Activated T-cell treated with anti-CD3 and anti-CD28 coated beads, Interleukin-2, amount 50 U/mL, for 48 hours (primary cell): ENCODE measurements at regions not wholly inside any gene's neighbourhood (a gene's known extent, or its start where the extent isn't known, plus 50 kb on each side); places are given as distances from the start of the nearest gene placed in this dataset.

Experiments
- DNase-seq, 2 experiments: peaks; one replicate each; pipeline ENCODE4 v3.0.0-alpha.2; 2020

GRCh38 chr20:62545901-62546525 lies 70.2 kb upstream of the GATA5 start:
- DNase-seq = no peak

GRCh38 chr20:62546606-62547005 lies 70.8 kb upstream of the GATA5 start:
- DNase-seq = no peak

- no peak for DNase-seq
These were observed 71.6 kb upstream of the GATA5 start for GRCh38 chr20:62547364-62547763.

GRCh38 chr20:62548471-62548870 lies 72.7 kb upstream of the GATA5 start:
- DNase-seq = no peak

- DNase-seq = no peak
These were observed 73.2 kb upstream of the GATA5 start for GRCh38 chr20:62549029-62549428.

- DNase-seq = no peak
These were observed 73.8 kb upstream of the GATA5 start for GRCh38 chr20:62549499-62550086.

- DNase-seq = no peak
These were observed 74.4 kb upstream of the GATA5 start for GRCh38 chr20:62550087-62550632.

- peak in 1 of 2 experiments; percentile 28 for DNase-seq
These were observed 75.9 kb upstream of the GATA5 start for GRCh38 chr20:62551407-62552323.

- DNase-seq = no peak
These were observed 76.8 kb upstream of the GATA5 start for GRCh38 chr20:62552613-62553012.

- no peak for DNase-seq
These were observed 77.5 kb upstream of the GATA5 start for GRCh38 chr20:62553136-62553837.

GRCh38 chr20:62553838-62554161 lies 78.0 kb upstream of the GATA5 start:
- no peak for DNase-seq

GRCh38 chr20:62554214-62554897 lies 78.6 kb upstream of the GATA5 start:
- DNase-seq = no peak

GRCh38 chr20:62554898-62555641 lies 79.3 kb upstream of the GATA5 start:
- DNase-seq = no peak

- no peak for DNase-seq
These were observed 80.0 kb upstream of the GATA5 start for GRCh38 chr20:62555642-62556420.

- DNase-seq = no peak
These were observed 81.7 kb upstream of the GATA5 start for GRCh38 chr20:62557462-62557861.

- no peak for DNase-seq
These were observed 82.2 kb upstream of the GATA5 start for GRCh38 chr20:62557999-62558408.

- no peak for DNase-seq
These were observed 83.0 kb upstream of the GATA5 start for GRCh38 chr20:62558779-62559178.

- DNase-seq = no peak
These were observed 82.1 kb upstream of the SLCO4A1 start for GRCh38 chr20:62560162-62560561.

- DNase-seq = no peak
These were observed 81.1 kb upstream of the SLCO4A1 start for GRCh38 chr20:62561182-62561581.

GRCh38 chr20:62561948-62562347 lies 80.4 kb upstream of the SLCO4A1 start:
- DNase-seq = no peak

- no peak for DNase-seq
These were observed 79.5 kb upstream of the SLCO4A1 start for GRCh38 chr20:62562831-62563230.
